ENCODE measurements at regions not wholly inside any gene's neighbourhood (a gene's known extent, or its start where the extent isn't known, plus 50 kb on each side); places are given as distances from the start of the nearest gene placed in this dataset.
"Not testable (repeated sequence)": the region's sequence is repeated elsewhere in the genome, so short reads cannot be mapped to it uniquely, and the experiment has no call there.

- not testable (repeated sequence) for DNase-seq
Measured at GRCh38 chr16:22722551-22723541, 91.1 kb upstream of the HS3ST2 start.

DNA sequence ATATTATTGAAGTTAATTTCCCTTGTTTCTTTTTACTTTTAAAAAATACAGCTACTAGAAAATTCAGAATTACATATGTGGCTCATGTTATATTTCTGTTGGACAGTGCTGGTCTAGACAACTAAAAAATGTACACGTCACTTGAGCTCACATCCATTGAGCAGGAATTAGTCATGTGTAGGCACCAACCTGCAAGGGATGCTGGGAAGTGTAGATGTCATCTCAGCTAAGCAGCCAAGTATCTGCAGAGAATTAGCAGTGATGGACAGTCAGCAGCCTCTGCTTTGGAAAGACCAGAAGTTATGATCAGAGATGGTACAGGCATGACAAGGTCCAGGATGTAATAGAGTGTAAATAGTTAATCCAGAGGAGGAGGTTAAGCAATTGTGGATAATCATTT lies 87.1 kb upstream of the HS3ST2 start:
- no peak for DNase-seq

DNA sequence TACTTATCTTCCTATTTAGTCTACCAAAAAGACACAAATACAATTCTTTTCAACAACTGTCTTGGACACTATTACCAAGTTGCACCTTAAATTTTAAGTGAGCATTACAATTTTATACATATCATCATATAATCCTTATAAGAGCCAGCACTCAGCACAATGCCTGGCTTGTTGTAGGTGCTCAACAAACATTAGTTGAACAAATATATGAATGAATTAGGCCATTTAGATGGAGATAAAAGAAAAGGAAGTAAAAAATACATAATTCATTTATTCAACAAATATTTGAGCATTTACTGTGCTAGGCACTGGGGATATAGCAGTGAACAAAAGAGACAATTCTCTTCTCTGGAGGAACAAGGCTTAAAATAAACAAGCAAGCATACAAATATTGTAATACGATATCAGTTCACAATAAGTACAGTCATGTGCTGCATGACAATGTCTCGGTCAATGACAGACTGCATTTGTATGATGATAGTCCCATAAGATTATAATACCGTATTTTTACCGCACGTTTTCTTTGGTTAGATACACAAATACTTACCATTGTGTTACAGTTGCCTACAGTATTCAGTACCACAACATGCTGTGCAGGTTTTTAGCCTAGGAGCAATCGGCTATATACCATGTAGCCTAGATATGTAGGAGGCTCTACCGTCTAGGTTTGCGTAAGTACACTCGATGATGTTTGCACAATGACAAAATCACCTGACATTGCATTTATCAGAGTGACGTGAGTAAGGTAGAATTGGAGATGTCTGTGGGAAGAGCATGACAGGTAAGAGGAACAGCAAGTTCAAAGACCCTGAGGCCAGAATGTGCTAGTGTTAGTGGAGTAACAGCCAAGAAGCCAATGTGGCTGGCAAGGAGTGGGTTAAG lies 86.4 kb upstream of the HS3ST2 start:
- DNase-seq, result no peak

- no peak for DNase-seq
Measured at GRCh38 chr16:22728167-22728836, 85.7 kb upstream of the HS3ST2 start.

DNA sequence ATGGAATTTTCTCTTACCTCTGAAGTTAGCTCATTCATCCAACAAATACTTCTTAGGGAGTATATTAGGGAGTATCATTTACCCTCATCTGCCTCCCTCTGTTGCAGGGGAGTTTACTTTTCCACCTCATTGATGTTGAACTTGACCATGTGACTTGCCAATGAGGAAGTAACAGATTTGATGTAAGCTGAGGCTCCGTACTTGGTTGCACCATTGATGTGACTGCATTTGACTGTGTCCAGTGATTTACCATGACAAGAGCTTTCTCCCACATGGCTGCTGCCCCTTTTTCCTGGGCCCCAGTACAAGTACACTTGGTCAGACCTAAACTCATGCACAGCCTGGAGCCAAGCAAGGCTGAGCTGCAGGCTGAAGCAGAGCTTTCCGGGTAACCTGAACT lies 81.6 kb upstream of the HS3ST2 start:
- DNase-seq, result no peak

GRCh38 chr16:22732959-22733358 lies 81.0 kb upstream of the HS3ST2 start:
- no peak for DNase-seq

DNA sequence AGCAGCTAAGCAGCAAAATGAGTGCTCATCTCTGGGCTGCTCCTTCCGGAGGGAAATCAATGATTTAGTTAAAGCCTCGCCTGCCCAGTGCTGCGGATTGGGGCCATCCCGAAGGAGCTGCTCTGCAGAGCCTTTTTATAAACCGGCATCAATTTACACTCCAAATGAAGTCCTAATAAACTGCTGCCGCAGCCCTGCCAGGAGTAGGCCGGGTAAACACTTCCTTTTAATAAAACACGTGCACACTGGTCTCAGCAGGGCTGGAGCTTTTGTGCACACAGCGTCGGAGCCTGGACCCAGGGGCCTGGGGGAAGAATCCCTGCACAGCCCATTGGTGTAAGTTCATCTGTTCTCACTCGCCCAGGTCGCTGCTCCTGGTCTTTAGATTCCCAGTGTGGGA lies 79.6 kb upstream of the HS3ST2 start:
- no peak for DNase-seq

DNA sequence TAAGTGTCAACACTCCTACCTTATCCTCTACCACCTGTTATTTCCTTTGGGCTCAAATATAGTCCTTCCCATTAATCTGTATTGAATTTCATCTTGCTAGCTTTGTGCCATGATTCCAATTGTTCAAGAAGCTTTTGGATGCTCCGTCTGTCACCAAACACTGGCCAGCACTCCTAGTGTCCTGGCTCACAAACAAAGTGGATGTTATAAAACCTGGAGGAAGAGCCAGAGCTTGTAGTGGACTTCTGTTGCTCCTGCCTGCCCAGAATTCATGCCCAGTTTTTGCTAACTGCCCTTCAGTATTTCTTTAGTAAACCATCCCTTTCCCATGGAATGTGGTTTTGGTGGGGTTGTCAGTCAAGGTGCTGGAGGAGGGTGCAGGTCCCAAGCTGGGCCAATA lies 77.2 kb upstream of the HS3ST2 start:
- no peak for DNase-seq

DNA sequence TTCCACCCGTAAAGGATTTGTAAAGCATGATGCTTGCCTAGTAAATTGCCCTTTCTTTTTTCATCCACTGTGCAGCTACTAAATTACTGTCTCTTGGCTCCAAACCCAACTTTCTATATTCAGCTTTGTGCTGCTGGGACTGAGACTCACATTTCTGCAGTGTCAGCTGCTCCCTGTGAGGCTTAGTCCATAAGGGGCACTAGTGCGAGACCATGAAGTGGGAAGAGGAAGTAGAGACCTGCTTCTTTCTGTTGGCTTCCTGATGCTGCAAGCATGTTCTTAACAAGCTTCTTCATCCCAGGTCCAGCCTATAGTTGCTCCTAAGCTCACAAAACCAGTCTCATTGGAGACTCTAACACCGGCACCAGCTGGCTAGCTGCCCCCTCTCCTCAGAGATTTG lies 74.9 kb upstream of the HS3ST2 start:
- no peak for DNase-seq

DNA sequence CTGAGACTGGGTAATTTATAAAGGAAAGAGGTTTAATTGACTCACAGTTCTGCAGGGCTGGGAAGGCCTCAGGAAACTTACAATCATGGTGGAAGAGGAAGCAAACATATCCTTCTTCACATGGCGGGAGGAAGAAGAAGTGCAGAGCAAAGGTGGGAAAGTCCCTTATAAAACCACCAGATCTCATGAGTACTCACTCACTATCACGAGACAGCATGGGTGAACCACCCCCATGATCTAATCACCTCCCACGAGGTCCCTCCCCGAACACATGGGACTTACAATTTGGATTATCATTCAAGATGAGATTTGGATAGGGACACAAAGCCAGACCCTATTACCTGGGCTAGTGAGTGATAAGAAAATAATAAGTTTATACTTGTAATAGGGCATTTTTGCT lies 70.6 kb upstream of the HS3ST2 start:
- DNase-seq, result no peak

GRCh38 chr16:22751104-22751667 lies 62.8 kb upstream of the HS3ST2 start:
- no peak for DNase-seq

DNA sequence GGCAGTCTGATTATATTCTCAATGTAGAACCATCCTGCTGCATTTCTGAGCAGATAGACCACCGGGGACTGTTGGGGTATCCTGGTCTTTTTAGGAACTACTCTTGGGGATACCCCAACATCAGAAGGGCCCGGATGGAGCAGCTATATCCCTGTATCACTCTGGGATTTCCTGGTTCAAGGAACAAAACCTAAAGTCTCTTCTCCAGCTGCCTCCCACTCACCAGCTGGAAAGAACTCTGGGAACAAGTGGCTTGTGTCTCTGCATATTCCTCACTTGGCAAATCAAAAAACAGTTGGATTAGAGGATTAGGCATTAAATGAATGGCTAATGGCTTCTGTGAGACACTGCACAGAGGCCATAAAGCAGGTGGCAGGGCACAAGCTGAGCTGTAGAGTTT lies 62.3 kb upstream of the HS3ST2 start:
- DNase-seq, result no peak

DNA sequence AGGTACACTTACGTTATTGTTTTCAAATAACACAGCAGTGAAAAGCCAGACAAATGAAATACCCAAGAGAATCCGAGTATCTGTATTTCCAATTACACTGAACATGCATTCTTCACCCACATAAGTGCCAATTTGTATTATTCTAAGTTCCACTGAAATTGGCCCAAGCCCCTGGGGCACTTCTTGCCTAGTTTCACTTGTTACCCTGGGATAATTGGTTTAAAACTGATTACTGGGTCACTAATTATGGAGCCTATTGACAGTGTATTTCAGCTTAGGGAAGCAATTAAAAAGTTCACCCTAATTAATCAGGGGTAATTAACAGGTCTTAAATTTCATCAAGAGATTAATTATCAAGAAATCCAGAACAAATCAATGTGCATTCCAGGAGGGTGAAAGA lies 60.5 kb upstream of the HS3ST2 start:
- DNase-seq, result no peak

- DNase-seq, result no peak
Measured at GRCh38 chr16:22754577-22754976, 59.4 kb upstream of the HS3ST2 start.

DNA sequence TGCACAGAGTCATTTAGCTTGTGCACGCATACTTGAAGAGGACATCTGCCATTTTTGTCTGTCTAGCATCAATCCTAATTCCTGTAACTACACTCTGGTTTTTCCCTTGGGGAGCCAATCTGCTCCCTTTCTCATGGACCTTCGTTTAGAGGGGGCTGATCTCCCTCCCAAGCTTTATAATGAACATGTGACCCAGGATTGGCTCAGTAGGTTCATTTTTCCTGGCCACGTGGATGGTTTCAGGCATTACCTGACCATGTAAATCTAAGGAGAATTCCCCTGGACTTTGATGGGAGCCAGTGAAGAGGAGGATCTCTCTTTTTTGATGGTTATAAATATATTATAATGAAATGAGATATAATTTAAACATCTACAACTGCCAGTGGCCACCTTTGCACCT lies 56.8 kb upstream of the HS3ST2 start:
- DNase-seq, result no peak

- DNase-seq, result no peak
Measured at GRCh38 chr16:22762486-22762885, 51.5 kb upstream of the HS3ST2 start.

DNA sequence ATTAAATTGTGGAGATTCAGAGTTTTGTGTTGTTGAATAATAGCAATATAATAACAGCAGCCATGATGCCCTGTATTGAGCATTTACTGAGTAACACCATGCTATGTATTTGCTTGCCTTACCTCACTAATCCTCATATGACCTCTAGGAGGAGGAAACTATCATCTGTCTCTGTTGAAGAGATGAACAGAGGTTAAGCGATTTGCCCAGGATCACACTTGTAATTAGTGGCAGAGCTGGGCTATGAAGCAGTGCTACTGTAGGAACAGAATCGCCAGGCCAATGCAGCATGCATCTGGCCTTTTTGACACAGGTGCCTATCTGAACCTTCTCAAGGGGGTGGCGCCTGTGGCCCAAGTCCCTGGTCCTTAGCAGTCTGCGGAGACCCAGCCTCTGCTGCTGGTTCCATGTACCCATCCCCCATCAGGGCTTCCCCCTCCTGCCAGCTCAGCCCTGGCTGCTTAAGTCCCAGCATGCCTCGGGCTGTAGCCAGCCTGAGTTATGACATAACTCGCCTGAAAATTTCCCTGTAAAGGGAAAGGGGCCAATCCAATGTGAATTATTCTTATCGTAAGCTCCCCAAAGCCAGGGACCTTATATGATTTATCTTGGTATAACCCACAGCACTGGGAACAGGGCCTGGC lies 50.4 kb upstream of the HS3ST2 start:
- no peak for DNase-seq

Data from fibroblast of skin of right biceps (primary cell).